Gastrocnemius medialis (tissue), 4 donors: ENCODE measurements at regions not wholly inside any gene's neighbourhood (a gene's known extent, or its start where the extent isn't known, plus 50 kb on each side); places are given as distances from the start of the nearest gene placed in this dataset.

Experiments
- ATAC-seq, 2 donors: fragments of 150-250 bp; one replicate each; pipeline ENCODE4 v1.9.1; 2016
- DNase-seq, 2 donors: peaks; one replicate each; pipeline ENCODE4 v3.0.0-alpha.2; 2019
- H3K27ac ChIP-seq, 4 donors: fragments of 200-600 bp; sonication (generic); 1 replicate in 1 of 4; 2 replicates in 3 of 4; pipeline ENCODE4 v1.5.1; 2016 to 2018; ENCODE audit warnings: mild to moderate bottlenecking in 2 of 4, moderate library complexity in 1 of 4
- H3K27me3 ChIP-seq, 3 donors: fragments of 200-600 bp; sonication (generic) in 2 of 3; 1 replicate in 1 of 3; 2 replicates in 2 of 3; pipeline versions ENCODE4 v1.5.1 to v1.6.0; 2016 to 2019; ENCODE audit warnings: mild to moderate bottlenecking in 1 of 3, moderate library complexity in 1 of 3
- H3K36me3 ChIP-seq, 2 donors: fragments of 200-600 bp; sonication (generic) in 1 of 2; one replicate each; pipeline ENCODE4 v1.5.1; 2017 to 2018
- H3K4me1 ChIP-seq, 2 donors: fragments of 200-600 bp; sonication (generic) in 1 of 2; one replicate each; pipeline ENCODE4 v1.5.1; 2016 to 2017; ENCODE audit warnings: mild to moderate bottlenecking in 2 of 2
- H3K4me3 ChIP-seq, 4 donors: fragments of 200-600 bp; sonication (generic) in 3 of 4; 1 replicate in 1 of 4; 2 replicates in 3 of 4; pipeline ENCODE4 v1.5.1; 2016 to 2019; ENCODE audit warnings: mild to moderate bottlenecking in 2 of 4
- H3K9me3 ChIP-seq, 3 donors: fragments of 200-600 bp; sonication (generic) in 2 of 3; 1 replicate in 1 of 3; 2 replicates in 2 of 3; pipeline ENCODE4 v1.5.1; 2016 to 2019
- POLR2A ChIP-seq, 2 donors: fragments of 450-650 bp; IDR thresholded peaks; one replicate each; pipeline ENCODE4 v1.6.1; 2017; ENCODE audit warnings: antibody characterized with exemption in 2 of 2, mild to moderate bottlenecking in 2 of 2, moderate library complexity in 2 of 2
- in situ Hi-C, 4 donors: fragments of 200-750 bp; cut with MboI; loops; one replicate each; pipeline versions ENCODE4 v1.15.0 to v1.8.0; 2017; ENCODE audit warnings: low sequenced_read_pairs in 4 of 4
- intact Hi-C: fragments of 100-400 bp; cut with DNase I; formaldehyde crosslinking; loops from one replicate; pipeline ENCODE4 v1.15.1; 2023; ENCODE audit warnings: low total_unique reads
- TF ChIP-seq, protein P1 (sequence below), 5 experiments: fragments of 450-650 bp in 3 of 5; fragments of 200-600 bp in 2 of 5; sonication (generic) in 2 of 5; IDR thresholded peaks in 4 of 5; conservative IDR thresholded peaks in 1 of 5; 1 replicate in 4 of 5; 2 replicates in 1 of 5; pipeline ENCODE4 v1.5.1; 2016 to 2019; ENCODE audit warnings: antibody characterized with exemption in 5 of 5, mild to moderate bottlenecking in 3 of 5, moderate library complexity in 3 of 5

GRCh38 chr14:101248840-101249675 lies 312.2 kb upstream of the DIO3 start:
- ATAC-seq = no peak

DNA sequence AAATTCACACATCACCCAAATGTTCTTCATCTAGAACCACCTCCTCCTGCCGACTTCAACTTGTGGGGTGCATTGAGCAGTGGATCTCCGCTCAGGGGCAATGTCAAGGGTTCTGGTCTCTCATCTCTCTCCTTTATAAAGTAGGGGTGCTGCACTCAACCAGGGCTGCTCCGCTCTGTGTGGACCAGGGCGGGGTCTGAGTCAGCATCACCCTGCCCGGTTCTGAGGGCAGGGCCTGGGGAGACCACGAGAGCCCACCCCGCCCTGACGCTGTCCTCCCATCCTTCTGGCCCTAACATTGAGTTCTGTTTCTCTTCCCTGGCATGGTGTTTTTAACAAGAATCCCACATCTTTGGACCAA lies 311.6 kb upstream of the DIO3 start:
- intact Hi-C loops = no loop called here
- TF ChIP-seq POLR2A (IDR thresholded peaks at IDR 0.05) = no peak
- TF ChIP-seq, protein P1, sequence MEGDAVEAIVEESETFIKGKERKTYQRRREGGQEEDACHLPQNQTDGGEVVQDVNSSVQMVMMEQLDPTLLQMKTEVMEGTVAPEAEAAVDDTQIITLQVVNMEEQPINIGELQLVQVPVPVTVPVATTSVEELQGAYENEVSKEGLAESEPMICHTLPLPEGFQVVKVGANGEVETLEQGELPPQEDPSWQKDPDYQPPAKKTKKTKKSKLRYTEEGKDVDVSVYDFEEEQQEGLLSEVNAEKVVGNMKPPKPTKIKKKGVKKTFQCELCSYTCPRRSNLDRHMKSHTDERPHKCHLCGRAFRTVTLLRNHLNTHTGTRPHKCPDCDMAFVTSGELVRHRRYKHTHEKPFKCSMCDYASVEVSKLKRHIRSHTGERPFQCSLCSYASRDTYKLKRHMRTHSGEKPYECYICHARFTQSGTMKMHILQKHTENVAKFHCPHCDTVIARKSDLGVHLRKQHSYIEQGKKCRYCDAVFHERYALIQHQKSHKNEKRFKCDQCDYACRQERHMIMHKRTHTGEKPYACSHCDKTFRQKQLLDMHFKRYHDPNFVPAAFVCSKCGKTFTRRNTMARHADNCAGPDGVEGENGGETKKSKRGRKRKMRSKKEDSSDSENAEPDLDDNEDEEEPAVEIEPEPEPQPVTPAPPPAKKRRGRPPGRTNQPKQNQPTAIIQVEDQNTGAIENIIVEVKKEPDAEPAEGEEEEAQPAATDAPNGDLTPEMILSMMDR (IDR thresholded peaks at IDR 0.05 in 4 of 5, conservative IDR thresholded peaks at IDR 0.05 in 1 of 5) = no peak
- H3K27me3 ChIP-seq = no peaks in the 10 kb centered on the region
- in situ Hi-C loops = no loop called here
- ATAC-seq (no peak), DNase-seq (no peak)
- no peak overlapping the region for H3K27ac ChIP-seq
- no peaks in the 10 kb centered on the region for H3K36me3 ChIP-seq
- no peaks in the 10 kb centered on the region for H3K9me3 ChIP-seq
- H3K4me1 ChIP-seq = no peaks in the 10 kb centered on the region
- no peak overlapping the region for H3K4me3 ChIP-seq

More at GRCh38 chr14:101248840-101249675, 312.2 kb upstream of the DIO3 start:
- Histone ChIP-seq H3K27ac (no peak overlapping the region), H3K36me3 (no peaks in the 10 kb centered on the region), H3K4me1 (no peaks in the 10 kb centered on the region), H3K27me3 (no peaks in the 10 kb centered on the region), H3K4me3 (no peak overlapping the region), H3K9me3 (no peaks in the 10 kb centered on the region)
- no peak for TF ChIP-seq POLR2A (IDR thresholded peaks at IDR 0.05)
- TF ChIP-seq, protein P1 (IDR thresholded peaks at IDR 0.05 in 4 of 5, conservative IDR thresholded peaks at IDR 0.05 in 1 of 5) = no peak
- DNase-seq = no peak
- intact Hi-C loops = no loop called here
- in situ Hi-C loops = no loop called here

GRCh38 chr14:101250336-101250947 lies 310.9 kb upstream of the DIO3 start:
- no peaks in the 10 kb centered on the region for H3K4me1 ChIP-seq
- no peaks in the 10 kb centered on the region for H3K9me3 ChIP-seq
- no peak for TF ChIP-seq POLR2A (IDR thresholded peaks at IDR 0.05)
- TF ChIP-seq, protein P1 (IDR thresholded peaks at IDR 0.05 in 4 of 5, conservative IDR thresholded peaks at IDR 0.05 in 1 of 5) = no peak
- in situ Hi-C loops = no loop called here
- DNase-seq = no peak
- no peaks in the 10 kb centered on the region for H3K27me3 ChIP-seq
- H3K36me3 ChIP-seq = no peaks in the 10 kb centered on the region
- H3K27ac ChIP-seq = no peak overlapping the region
- H3K4me3 ChIP-seq = no peak overlapping the region
- ATAC-seq = no peak
- intact Hi-C loops = no loop called here

DNA sequence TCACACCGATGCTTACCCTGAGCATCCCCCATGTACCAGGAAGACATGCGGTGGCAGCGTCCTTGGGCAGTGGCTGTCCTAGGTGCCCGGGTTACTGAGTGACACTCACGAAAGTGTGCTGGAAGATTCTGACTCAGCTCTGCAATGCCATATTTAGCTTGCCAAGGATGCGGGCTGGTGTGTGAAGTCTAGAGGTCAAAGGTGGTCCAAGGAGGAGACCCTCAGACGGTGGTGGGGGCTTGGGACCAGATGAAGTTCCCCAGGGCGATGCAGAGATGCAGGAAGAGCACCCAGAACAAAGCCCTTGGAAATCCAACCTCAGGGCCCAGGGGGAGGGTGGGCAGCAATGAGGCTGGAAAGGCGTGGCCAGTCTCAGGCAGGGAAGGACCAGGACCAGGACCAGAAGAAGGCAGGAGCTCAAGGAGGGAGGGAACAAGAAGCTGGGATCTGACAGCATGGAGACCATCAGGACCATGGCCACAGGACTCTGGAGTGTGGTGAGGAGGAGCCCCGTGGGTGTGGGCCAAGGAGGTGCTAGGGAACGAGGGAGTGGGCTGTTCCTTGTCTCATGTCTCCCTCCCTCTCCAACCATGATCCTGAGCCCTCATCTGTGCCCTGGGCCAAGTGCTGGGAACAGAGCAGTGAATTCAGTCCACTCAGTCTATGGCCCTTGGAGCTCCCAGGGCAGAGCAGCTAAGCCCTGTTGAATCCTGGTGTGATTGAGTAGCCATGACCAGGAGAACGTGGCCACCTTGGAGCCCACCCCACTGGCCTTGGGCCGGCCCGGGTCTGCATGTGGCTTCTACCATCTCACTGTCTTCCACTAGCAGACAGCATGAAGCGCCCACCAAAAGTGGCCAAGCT lies 310.1 kb upstream of the DIO3 start:
- Histone ChIP-seq H3K36me3 (no peaks in the 10 kb centered on the region), H3K9me3 (no peaks in the 10 kb centered on the region), H3K27ac (no peak overlapping the region), H3K4me3 (no peak overlapping the region), H3K27me3 (no peaks in the 10 kb centered on the region), H3K4me1 (no peaks in the 10 kb centered on the region)
- in situ Hi-C loops (no loop called here), intact Hi-C loops (no loop called here)
- TF ChIP-seq, protein P1 (IDR thresholded peaks at IDR 0.05 in 4 of 5, conservative IDR thresholded peaks at IDR 0.05 in 1 of 5) = no peak
- no peak for TF ChIP-seq POLR2A (IDR thresholded peaks at IDR 0.05)
- DNase-seq = no peak
- ATAC-seq = no peak
